Naive thymus-derived CD8-positive, alpha-beta T cell (primary cell): ENCODE measurements at regions not wholly inside any gene's neighbourhood (a gene's known extent, or its start where the extent isn't known, plus 50 kb on each side); places are given as distances from the start of the nearest gene placed in this dataset.
A peak's percentile ranks its signal among the peaks of the same experiment; 100 is the strongest.

ENCODE experiments used
- ATAC-seq, 2 donors: fragments of 150-1000 bp; cut with Tn5 transposase in 1 of 2; sonication (Bioruptor Pico), chemical (Tn5 transposase) in 1 of 2; 1 replicate in 1 of 2; 2 replicates in 1 of 2; pipeline ENCODE4 v1.10.0; 2021; ENCODE audit warnings: mild to moderate bottlenecking in 2 of 2, moderate library complexity in 2 of 2
- POLR2A ChIA-PET: fragments of 350-600 bp; sonication (Branson Sonifier 250); formaldehyde crosslinking; loops from one replicate; lab custom pipeline; 2021; ENCODE audit warnings: antibody characterized with exemption; lab: Charles Lee
- DNase-seq, 10 donors: peaks; one replicate each; pipeline versions ENCODE4 v3.0.0 to v3.0.0-alpha.2; 2020 to 2022
- H3K27ac Mint-ChIP-seq, 10 donors: one replicate each; pipeline ENCODE4 v1.8.0; 2020 to 2022; ENCODE audit warnings: mild to moderate bottlenecking in 10 of 10, mixed read lengths in 10 of 10, moderate library complexity in 4 of 10, inconsistent platforms in 1 of 10
- H3K27me3 Mint-ChIP-seq, 5 donors: one replicate each; pipeline ENCODE4 v1.8.0; 2021 to 2022; ENCODE audit warnings: mixed read lengths in 5 of 5
- H3K36me3 Mint-ChIP-seq, 3 donors: one replicate each; pipeline ENCODE4 v1.8.0; 2020 to 2022; ENCODE audit warnings: mixed read lengths in 3 of 3, mild to moderate bottlenecking in 2 of 3, inconsistent platforms in 1 of 3
- H3K4me1 Mint-ChIP-seq, 4 donors: one replicate each; pipeline ENCODE4 v1.8.0; 2021 to 2022; ENCODE audit warnings: mixed read lengths in 4 of 4
- H3K4me3 Mint-ChIP-seq, 10 donors: one replicate each; pipeline ENCODE4 v1.8.0; 2020 to 2022; ENCODE audit warnings: mild to moderate bottlenecking in 10 of 10, mixed read lengths in 10 of 10, moderate library complexity in 6 of 10, inconsistent platforms in 1 of 10
- H3K9me3 Mint-ChIP-seq, 9 donors: one replicate each; pipeline ENCODE4 v1.8.0; 2020 to 2022; ENCODE audit warnings: mixed read lengths in 9 of 9, mild to moderate bottlenecking in 3 of 9, inconsistent platforms in 1 of 9, moderate library complexity in 1 of 9

DNA sequence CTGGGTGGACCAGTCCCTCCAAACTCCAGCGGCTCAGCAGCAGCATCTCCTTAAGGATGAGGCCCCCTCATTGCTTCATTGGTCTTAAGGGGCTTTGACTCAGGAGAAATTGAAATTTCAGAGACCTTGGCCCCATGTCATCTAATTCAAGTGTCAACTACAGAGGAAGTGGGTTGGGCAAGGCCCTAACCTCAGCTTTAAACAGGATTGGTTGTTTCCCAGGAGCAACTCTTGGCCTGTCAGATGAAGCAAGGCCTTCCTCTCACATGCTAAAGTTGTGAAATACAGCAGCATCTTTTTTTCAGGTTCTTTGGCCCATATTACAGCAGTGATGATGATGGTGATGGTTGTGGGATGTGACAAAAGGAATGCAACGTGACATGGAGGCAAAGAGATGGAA lies 348.3 kb downstream of the ICE1 start:
- Mint-ChIP-seq H3K4me3 (no peak overlapping the region), H3K4me1 (no peaks in the 10 kb centered on the region), H3K9me3 (no peaks in the 10 kb centered on the region), H3K27ac (no peak overlapping the region), H3K27me3 (peaks cover 2 to 19% (median 11%) of the 10 kb centered on the region in 5 donors), H3K36me3 (no peaks in the 10 kb centered on the region)
- no peak for ATAC-seq
- DNase-seq, result no peak
- POLR2A ChIA-PET, result no interaction called here

DNA sequence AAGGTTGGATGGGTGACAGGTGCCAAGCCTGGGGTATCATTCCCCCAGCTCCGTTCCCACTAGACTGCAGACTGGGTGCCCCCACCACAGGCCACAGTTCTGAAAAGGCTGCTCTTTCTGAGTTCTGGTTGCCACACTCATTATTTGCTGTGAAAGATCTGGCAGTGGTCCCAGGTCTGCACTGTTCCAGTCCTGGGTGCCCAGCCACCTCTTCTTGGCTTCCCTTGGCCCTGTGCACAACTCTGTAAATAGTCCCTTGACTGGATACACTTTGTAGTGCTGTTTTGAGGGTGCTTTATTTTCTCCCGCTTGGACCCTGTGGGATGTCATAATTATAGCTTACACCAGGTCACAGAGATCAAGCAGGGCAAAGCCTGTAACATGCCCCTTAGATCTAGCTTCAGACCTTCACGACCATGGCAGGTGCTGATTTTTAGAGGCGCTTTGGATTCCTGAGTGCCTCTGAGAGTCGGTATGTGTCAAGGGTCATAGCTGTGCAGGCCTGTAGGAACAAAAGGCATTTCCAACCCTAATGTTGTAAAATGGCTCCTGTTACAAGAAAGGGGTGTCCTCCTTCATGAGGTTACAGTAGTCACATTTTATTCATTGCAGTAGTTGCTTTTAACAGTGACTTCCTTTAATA lies 344.9 kb downstream of the ICE1 start:
- POLR2A ChIA-PET, result no interaction called here
- Mint-ChIP-seq H3K4me3 (no peak overlapping the region), H3K27ac (no peak overlapping the region), H3K4me1 (no peaks in the 10 kb centered on the region), H3K27me3 (peaks cover 2 to 26% (median 14%) of the 10 kb centered on the region in 5 donors), H3K9me3 (no peaks in the 10 kb centered on the region), H3K36me3 (no peaks in the 10 kb centered on the region)
- DNase-seq (no peak), ATAC-seq (no peak)

- Mint-ChIP-seq H3K4me1 (no peaks in the 10 kb centered on the region), H3K4me3 (no peak overlapping the region), H3K9me3 (peaks cover 0 to 3% (median 0%) of the 10 kb centered on the region in 9 donors), H3K27ac (no peak overlapping the region), H3K36me3 (no peaks in the 10 kb centered on the region), H3K27me3 (peaks cover 2 to 26% (median 14%) of the 10 kb centered on the region in 5 donors)
- ATAC-seq, result no peak
- POLR2A ChIA-PET, result no interaction called here
- DNase-seq, result no peak
Measured at GRCh38 chr5:5765066-5765850, 342.8 kb downstream of the ICE1 start.

- H3K4me1 Mint-ChIP-seq, result no peaks in the 10 kb centered on the region
- no peak for ATAC-seq
- H3K27me3 Mint-ChIP-seq, result peaks cover 2 to 26% (median 14%) of the 10 kb centered on the region in 5 donors
- H3K27ac Mint-ChIP-seq, result no peak overlapping the region
- H3K4me3 Mint-ChIP-seq, result no peak overlapping the region
- POLR2A ChIA-PET, result no interaction called here
- H3K9me3 Mint-ChIP-seq, result peaks cover 0 to 3% (median 0%) of the 10 kb centered on the region in 9 donors
- H3K36me3 Mint-ChIP-seq, result no peaks in the 10 kb centered on the region
- DNase-seq, result no peak
Measured at GRCh38 chr5:5764246-5764645, 341.8 kb downstream of the ICE1 start.

- no peak for ATAC-seq
- H3K9me3 Mint-ChIP-seq, result peaks cover 0 to 3% (median 0%) of the 10 kb centered on the region in 9 donors
- no peaks in the 10 kb centered on the region for H3K36me3 Mint-ChIP-seq
- H3K4me1 Mint-ChIP-seq, result no peaks in the 10 kb centered on the region
- no peak for DNase-seq
- POLR2A ChIA-PET, result no interaction called here
- H3K27ac Mint-ChIP-seq, result no peak overlapping the region
- peaks cover 0 to 8% (median 0%) of the 10 kb centered on the region in 5 donors for H3K27me3 Mint-ChIP-seq
- no peak overlapping the region for H3K4me3 Mint-ChIP-seq
Measured at GRCh38 chr5:5756762-5757161, 334.3 kb downstream of the ICE1 start.

DNA sequence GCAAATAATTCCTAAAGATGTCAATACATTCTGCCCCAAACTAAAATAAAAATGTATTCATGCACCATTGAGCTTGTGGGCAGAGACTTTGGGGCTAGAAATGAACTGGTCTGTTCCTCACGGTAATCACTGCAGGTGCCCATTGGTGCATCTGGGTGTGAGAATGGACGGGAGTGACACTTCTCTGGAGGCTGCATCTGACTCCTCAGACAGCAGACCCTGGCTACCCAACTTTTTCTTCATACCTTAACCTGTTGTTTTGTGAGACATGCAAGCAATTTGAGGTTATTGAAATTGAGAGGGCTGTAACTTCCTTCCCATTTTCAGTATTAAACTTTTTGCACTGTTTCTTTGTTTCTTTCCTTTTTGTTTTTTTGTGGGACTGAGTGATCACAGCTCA lies 333.4 kb downstream of the ICE1 start:
- Mint-ChIP-seq H3K27ac (peak overlapping the region in 1 of 10 donors; percentile 19), H3K27me3 (peaks cover 2 to 8% (median 4%) of the 10 kb centered on the region in 5 donors), H3K4me1 (no peaks in the 10 kb centered on the region), H3K4me3 (no peak overlapping the region), H3K9me3 (peaks cover 0 to 2% (median 0%) of the 10 kb centered on the region in 9 donors), H3K36me3 (no peaks in the 10 kb centered on the region)
- POLR2A ChIA-PET, result no interaction called here
- ATAC-seq (no peak), DNase-seq (no peak)

- H3K36me3 Mint-ChIP-seq, result no peaks in the 10 kb centered on the region
- no peak overlapping the region for H3K27ac Mint-ChIP-seq
- no peak for ATAC-seq
- POLR2A ChIA-PET, result no interaction called here
- no peaks in the 10 kb centered on the region for H3K4me1 Mint-ChIP-seq
- no peak overlapping the region for H3K4me3 Mint-ChIP-seq
- no peak for DNase-seq
- H3K9me3 Mint-ChIP-seq, result peaks cover 0 to 2% (median 0%) of the 10 kb centered on the region in 9 donors
- peaks cover 1 to 20% (median 7%) of the 10 kb centered on the region in 5 donors for H3K27me3 Mint-ChIP-seq
Measured at GRCh38 chr5:5752844-5753243, 330.4 kb downstream of the ICE1 start.

- no peak for ATAC-seq
- no peak for DNase-seq
- POLR2A ChIA-PET, result no interaction called here
- Mint-ChIP-seq H3K36me3 (no peaks in the 10 kb centered on the region), H3K4me3 (no peak overlapping the region), H3K27ac (no peak overlapping the region), H3K27me3 (peaks cover 1 to 20% (median 7%) of the 10 kb centered on the region in 5 donors), H3K9me3 (peaks cover 0 to 8% (median 0%) of the 10 kb centered on the region in 9 donors), H3K4me1 (no peaks in the 10 kb centered on the region)
Measured at GRCh38 chr5:5751987-5752386, 329.5 kb downstream of the ICE1 start.

DNA sequence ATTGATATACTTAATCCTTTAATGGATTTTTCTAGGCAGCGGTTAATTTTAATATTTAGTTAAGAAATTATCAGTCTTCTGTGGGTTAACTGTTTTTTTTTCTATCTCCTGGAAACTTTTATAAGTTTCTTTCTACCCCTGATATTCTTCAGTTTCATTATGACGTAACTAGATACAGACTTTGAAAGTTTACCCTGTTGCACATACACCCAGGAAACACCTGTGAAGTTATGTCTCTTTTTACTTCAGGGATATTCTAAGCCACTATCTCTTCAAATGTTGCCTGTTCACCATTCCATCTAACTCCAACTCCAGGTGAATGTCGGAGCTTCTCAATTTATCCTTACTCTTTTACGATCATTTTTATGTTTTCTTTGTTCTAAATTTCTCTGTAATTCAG lies 329.0 kb downstream of the ICE1 start:
- Mint-ChIP-seq H3K27ac (no peak overlapping the region), H3K4me1 (no peaks in the 10 kb centered on the region), H3K36me3 (peaks cover 0 to 3% (median 0%) of the 10 kb centered on the region in 3 donors), H3K9me3 (peaks cover 0 to 11% (median 2%) of the 10 kb centered on the region in 9 donors), H3K27me3 (peaks cover 1 to 20% (median 7%) of the 10 kb centered on the region in 5 donors), H3K4me3 (no peak overlapping the region)
- DNase-seq (no peak), ATAC-seq (no peak)
- POLR2A ChIA-PET, result no interaction called here

- Mint-ChIP-seq H3K9me3 (peaks cover 9 to 40% (median 27%) of the 10 kb centered on the region in 9 donors), H3K4me1 (no peaks in the 10 kb centered on the region), H3K27ac (no peak overlapping the region)
Measured at GRCh38 chr5:5741418-5741817, 318.9 kb downstream of the ICE1 start.

GRCh38 chr5:5739490-5739945 lies 317.0 kb downstream of the ICE1 start:
- Mint-ChIP-seq H3K4me1 (no peaks in the 10 kb centered on the region), H3K4me3 (no peak overlapping the region), H3K27me3 (peaks cover 1 to 18% (median 7%) of the 10 kb centered on the region in 5 donors), H3K9me3 (peaks cover 2 to 32% (median 15%) of the 10 kb centered on the region in 9 donors), H3K36me3 (peaks cover 0 to 8% (median 0%) of the 10 kb centered on the region in 3 donors), H3K27ac (no peak overlapping the region)
- DNase-seq (no peak), ATAC-seq (no peak)
- POLR2A ChIA-PET, result no interaction called here

More at GRCh38 chr5:5741418-5741817, 318.9 kb downstream of the ICE1 start:
- Mint-ChIP-seq H3K4me3 (no peak overlapping the region), H3K27me3 (peaks cover 0 to 3% (median 0%) of the 10 kb centered on the region in 5 donors), H3K36me3 (peaks cover 0 to 24% (median 8%) of the 10 kb centered on the region in 3 donors)
- ATAC-seq, result no peak
- DNase-seq, result no peak
- POLR2A ChIA-PET, result no interaction called here

DNA sequence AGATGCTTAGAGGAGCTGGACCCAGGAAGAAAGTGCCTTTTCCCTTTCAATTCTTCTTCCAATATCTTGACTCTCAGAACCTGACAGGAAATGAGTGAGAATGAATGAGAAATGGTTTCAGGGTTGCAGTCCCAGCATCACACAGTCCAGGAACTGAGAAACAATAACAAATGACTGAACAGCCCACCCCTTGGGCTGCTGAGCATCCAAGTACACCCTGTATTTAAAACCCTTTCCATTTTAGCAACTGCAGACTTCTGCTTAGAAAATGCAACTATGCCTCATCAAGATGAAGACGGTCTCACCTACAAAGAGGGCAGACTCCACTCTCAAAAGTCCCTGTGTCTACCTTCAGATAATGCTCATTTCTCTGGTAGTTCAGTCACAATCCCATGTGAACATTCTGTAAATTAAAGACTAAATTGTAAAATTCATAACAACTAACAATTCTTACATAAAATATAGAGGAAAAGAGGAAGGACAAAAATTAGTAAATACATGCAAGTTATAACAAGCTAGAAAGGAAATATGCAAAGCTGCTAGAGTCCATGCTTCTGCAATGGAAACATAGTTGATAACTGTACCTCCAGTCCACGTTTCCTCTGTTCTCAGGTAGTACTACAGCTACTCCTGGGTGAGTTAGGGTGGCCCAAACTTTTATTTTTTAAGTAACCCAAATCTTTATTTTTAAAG lies 316.5 kb downstream of the ICE1 start:
- POLR2A ChIA-PET, result no interaction called here
- no peak overlapping the region for H3K27ac Mint-ChIP-seq
- no peak for ATAC-seq
- H3K4me3 Mint-ChIP-seq, result no peak overlapping the region
- H3K36me3 Mint-ChIP-seq, result peaks cover 0 to 6% (median 0%) of the 10 kb centered on the region in 3 donors
- peaks cover 2 to 28% (median 13%) of the 10 kb centered on the region in 9 donors for H3K9me3 Mint-ChIP-seq
- H3K4me1 Mint-ChIP-seq, result no peaks in the 10 kb centered on the region
- no peak for DNase-seq
- H3K27me3 Mint-ChIP-seq, result peaks cover 1 to 18% (median 7%) of the 10 kb centered on the region in 5 donors

- ATAC-seq, result no peak
- DNase-seq, result no peak
- Mint-ChIP-seq H3K27me3 (peaks cover 2 to 15% (median 7%) of the 10 kb centered on the region in 5 donors), H3K4me3 (no peak overlapping the region), H3K36me3 (no peaks in the 10 kb centered on the region), H3K27ac (no peak overlapping the region), H3K4me1 (no peaks in the 10 kb centered on the region), H3K9me3 (peaks cover 0 to 12% (median 7%) of the 10 kb centered on the region in 9 donors)
- POLR2A ChIA-PET, result no interaction called here
Measured at GRCh38 chr5:5736007-5736406, 313.5 kb downstream of the ICE1 start.
